ENCODE measurements at regions not wholly inside any gene's neighbourhood (a gene's known extent, or its start where the extent isn't known, plus 50 kb on each side); places are given as distances from the start of the nearest gene placed in this dataset.

DNA sequence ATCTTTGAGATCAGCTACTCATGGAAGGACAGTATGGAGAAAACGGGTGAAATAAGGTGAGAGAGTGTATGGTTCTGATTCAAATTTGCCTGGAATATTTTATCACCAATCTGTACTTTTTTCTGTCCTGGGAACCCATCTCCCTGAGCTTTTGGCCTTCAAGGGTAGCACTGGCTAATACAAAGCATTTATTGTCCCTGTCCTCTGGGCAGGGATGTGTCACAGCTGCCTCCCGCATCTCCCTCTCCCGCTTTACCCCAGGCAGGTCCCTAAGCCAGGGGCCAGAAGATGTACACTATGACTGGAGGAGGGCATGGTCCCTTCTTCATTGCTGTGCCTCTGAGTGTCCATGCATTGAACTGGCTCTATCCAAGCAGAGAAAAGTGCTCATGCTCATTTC lies 201.7 kb upstream of the CHRNA7 start:
- no peak for DNase-seq (ENCODE audit: insufficient read length, low spot score)
- no peak for FAIRE-seq
- no peak for TF ChIP-seq POLR2A (IDR thresholded peaks at IDR 0.05; ENCODE audit: low read depth, low read length)

DNA sequence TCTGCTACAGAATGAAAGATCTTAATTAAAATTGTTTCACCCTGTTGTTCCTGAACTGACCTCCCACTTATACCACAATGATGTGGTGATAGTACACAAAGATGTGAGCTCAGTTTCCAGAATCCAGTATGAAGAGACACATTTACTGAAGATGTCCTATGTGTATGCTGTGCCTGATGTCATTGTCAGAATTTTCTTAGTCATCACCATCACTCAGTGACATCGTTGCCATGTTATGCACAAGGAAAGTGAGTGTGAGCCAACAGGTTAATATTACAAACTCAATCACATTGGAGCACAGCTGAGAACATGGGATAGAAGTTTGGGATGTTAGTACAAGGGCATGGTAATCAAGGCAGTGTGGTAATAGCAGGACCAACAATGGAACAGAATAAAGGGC lies 199.7 kb upstream of the CHRNA7 start:
- FAIRE-seq (no peak), DNase-seq (ENCODE audit: insufficient read length, low spot score) (no peak)
- no peak for TF ChIP-seq POLR2A (IDR thresholded peaks at IDR 0.05; ENCODE audit: low read depth, low read length)

DNA sequence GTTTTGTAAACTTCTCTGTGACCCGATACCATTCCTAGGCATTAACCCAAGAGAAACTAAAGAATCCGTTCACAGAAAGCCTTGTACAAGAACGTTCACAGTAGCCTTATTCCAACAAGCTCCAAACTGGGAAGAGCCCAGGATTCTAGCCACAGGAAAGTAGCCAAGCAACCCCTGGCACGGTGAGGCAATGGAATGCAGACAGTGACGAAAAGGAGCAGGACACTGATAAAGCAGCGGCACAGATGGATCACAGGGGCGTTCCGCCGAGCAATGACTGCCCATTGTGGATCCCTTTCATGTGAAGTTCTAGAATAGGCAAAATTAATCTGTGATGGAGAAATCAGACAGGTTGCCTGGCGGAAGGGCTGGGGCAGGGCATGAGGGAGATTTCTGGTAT lies 198.7 kb upstream of the CHRNA7 start:
- no peak for TF ChIP-seq POLR2A (IDR thresholded peaks at IDR 0.05; ENCODE audit: low read depth, low read length)
- DNase-seq (ENCODE audit: insufficient read length, low spot score) (no peak), FAIRE-seq (no peak)

DNA sequence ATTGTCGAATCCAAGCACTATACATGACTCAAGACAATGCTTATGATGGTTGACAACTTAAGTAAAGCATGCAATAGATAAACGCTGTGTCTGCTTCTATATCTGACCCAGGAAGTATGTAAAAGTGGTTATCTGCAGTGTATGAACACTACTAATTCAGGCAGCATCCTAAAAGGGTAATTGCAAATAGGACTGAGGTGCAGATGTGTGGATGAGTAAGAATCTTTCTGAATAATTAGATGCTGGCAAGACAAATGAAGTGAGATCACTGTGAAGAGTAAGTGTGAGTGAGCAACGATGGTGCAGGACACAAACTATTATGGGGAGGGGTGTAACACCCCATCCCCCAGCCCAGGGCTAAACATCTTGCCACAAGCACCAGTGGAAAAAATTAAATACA lies 195.7 kb upstream of the CHRNA7 start:
- DNase-seq (ENCODE audit: insufficient read length, low spot score) (no peak), FAIRE-seq (no peak)

DNA sequence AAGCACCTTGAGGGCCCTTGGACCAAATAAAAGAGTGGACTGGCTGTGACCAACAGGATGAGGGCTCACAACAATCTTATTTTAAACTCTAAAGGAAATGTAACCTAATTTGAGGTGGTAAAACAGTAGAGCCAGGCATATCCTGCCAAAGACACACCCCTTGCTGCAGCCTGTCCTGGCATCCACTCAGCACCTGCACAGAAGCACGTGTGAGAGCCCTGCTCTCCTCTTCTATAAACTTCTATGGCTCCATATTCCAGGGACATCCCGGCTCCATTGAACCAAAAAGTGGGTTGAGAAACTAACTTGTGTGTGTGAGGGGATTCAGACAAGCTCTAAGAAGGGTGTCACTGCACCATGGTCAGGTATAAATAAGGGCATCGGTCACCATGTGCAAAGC lies 190.9 kb upstream of the CHRNA7 start:
- no peak for TF ChIP-seq POLR2A (IDR thresholded peaks at IDR 0.05; ENCODE audit: low read depth, low read length)
- FAIRE-seq, result no peak
- DNase-seq (ENCODE audit: insufficient read length, low spot score), result no peak

More for the DNA sequence above, 195.7 kb upstream of the CHRNA7 start:
- no peak for TF ChIP-seq POLR2A (IDR thresholded peaks at IDR 0.05; ENCODE audit: low read depth, low read length)

DNA sequence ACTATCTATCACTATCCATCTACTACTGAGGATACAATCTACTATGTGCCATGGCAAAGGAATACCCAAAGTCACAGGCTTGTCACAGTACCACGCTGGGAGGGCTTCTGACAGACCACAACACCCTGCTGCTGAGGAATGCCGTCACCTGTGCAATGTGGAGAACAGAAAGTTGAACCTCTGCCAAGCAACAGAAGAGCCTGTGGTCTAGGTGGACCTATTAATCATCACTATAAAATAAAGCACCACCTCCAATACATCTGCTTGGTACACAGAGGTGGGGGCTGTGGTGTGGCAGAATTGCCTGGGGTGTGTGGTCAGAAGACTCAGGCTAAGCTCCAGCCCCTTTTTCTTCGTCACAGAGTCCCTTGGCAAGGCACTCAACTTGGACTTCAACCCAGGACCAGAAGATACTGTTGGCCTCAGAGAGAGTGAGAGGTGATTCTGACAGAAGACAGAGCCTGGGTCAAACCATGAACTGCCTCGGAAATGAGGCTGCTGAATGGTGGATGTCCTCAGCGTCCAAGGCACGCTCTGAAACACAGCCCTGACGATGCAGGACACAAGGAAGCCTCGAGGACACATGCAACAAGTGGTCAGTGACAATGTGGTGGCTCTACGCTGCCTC lies 189.4 kb upstream of the CHRNA7 start:
- FAIRE-seq, result no peak
- TF ChIP-seq POLR2A (IDR thresholded peaks at IDR 0.05; ENCODE audit: low read depth, low read length), result no peak
- no peak for DNase-seq (ENCODE audit: insufficient read length, low spot score)

DNA sequence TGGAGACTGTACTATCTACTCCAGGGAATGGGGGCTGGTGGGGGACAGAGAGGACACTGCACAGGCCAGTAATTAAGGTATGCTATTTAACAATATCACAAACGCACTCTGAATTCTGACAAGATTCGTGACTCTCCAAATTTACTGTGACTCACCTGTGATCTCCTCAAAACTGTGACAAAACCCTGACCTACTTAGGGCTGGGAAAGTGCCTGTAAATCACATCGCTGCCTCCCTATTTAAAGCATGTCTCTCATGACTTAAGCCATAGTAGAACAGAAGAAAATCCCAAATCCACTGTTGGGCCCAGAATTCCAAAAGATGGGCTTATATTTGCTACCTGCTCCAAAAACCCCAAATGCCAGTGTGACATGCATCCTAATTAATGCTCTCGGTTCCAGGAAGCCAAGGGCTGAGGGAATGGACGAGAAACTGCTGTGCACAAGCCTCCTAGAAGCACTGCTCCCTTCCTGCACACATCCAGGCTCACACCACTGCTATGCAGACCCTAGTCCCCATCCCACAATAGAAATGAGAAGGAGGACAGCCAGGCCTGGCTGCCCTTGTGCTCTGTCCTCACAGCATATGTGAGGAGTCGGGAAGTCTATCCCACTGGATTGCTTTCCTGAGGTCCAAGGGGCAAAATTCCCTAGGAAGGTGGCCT lies 187.7 kb upstream of the CHRNA7 start:
- DNase-seq (ENCODE audit: insufficient read length, low spot score) (no peak), FAIRE-seq (no peak)
- TF ChIP-seq POLR2A (IDR thresholded peaks at IDR 0.05; ENCODE audit: low read depth, low read length), result no peak

DNA sequence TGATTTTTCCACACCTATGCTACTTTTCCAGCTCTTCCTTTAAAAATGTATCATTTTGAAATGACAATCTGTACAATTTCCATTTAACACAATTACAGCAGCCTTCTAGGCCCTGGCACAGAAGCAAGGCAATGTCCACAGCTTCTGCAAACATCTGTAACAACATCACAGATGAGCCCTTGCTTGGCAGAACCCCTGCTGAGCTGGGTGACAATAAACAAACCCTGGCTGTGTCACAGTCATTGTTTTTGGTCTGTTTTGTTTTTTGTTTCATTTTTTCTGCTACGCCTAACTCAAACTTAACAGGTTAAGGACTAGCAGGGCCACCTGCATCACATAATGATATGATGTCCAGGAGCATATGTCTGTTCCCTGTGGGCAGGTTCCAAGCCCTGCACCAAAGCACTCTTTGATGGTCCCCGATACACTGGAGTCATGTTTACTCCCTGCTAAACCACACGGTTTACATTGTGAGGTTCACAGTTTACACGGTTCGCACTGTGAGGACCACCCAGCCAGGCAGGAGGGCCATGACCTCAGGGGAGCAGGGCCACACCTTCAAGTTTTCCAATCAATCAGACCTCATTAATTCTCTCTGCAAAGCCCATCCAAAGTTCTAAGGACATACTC lies 186.8 kb upstream of the CHRNA7 start:
- no peak for TF ChIP-seq POLR2A (IDR thresholded peaks at IDR 0.05; ENCODE audit: low read depth, low read length)
- no peak for DNase-seq (ENCODE audit: insufficient read length, low spot score)
- FAIRE-seq, result no peak

DNA sequence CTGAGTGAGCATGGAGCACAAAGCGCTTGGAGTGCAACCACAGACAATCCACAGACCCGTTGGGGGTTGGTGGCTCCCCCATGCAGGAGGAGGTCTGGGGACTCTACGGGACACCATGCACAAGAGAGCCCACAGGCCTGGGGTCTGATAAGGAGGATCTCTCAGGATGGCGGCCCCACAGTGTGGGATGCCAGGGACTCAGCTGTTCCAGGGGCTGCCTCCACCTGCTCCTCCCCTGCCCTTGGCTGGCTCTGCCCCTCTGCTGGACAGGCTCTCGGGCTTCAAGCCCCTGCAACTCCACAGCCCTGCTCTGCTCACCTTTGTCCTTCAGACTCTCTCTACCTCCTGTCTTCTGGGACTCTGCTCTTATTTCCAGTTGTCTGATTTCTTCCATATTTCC lies 184.5 kb upstream of the CHRNA7 start:
- FAIRE-seq (no peak), DNase-seq (ENCODE audit: insufficient read length, low spot score) (no peak)
- no peak for TF ChIP-seq POLR2A (IDR thresholded peaks at IDR 0.05; ENCODE audit: low read depth, low read length)

DNA sequence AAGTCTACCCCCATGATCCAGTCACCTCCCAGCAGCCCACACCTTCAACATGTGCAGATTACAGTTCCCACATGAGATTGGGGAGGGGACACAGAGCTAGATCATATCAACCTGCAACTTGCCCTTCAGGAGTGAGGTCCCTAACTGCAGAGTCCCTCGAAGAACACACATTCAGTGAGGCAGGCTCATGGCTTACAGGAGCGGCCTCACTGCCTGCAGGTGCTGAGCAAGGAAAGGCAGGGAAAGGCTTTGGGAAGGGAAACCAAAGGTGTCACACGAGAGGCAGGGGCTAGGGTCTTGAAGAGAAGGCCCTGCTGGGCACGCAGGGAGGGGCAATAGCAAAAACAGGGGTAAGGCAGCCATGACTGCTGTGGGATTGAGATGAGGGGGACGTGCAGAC lies 182.4 kb upstream of the CHRNA7 start:
- TF ChIP-seq POLR2A (IDR thresholded peaks at IDR 0.05; ENCODE audit: low read depth, low read length), result no peak
- DNase-seq (ENCODE audit: insufficient read length, low spot score), result no peak
- no peak for FAIRE-seq

DNA sequence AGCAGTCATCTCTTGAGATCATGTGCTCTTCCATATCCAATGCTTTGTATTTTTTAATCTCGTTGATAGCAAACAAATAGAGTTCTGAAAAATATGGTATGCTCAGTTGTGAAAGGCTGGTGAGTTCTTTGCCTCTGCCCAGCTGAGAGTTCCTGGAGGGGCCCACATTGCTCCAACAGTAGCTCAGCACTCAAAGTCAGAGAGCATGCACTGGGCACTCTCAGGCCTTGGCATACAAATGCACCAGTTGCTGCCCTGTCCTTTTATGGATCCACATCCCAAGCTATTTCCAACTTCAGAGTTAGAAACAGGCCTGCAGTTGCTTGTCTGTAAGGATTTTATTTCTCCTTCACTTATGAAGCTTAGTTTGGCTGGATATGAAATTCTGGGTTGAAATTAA lies 181.7 kb upstream of the CHRNA7 start:
- DNase-seq (ENCODE audit: insufficient read length, low spot score) (no peak), FAIRE-seq (no peak)
- TF ChIP-seq POLR2A (IDR thresholded peaks at IDR 0.05; ENCODE audit: low read depth, low read length), result no peak

DNA sequence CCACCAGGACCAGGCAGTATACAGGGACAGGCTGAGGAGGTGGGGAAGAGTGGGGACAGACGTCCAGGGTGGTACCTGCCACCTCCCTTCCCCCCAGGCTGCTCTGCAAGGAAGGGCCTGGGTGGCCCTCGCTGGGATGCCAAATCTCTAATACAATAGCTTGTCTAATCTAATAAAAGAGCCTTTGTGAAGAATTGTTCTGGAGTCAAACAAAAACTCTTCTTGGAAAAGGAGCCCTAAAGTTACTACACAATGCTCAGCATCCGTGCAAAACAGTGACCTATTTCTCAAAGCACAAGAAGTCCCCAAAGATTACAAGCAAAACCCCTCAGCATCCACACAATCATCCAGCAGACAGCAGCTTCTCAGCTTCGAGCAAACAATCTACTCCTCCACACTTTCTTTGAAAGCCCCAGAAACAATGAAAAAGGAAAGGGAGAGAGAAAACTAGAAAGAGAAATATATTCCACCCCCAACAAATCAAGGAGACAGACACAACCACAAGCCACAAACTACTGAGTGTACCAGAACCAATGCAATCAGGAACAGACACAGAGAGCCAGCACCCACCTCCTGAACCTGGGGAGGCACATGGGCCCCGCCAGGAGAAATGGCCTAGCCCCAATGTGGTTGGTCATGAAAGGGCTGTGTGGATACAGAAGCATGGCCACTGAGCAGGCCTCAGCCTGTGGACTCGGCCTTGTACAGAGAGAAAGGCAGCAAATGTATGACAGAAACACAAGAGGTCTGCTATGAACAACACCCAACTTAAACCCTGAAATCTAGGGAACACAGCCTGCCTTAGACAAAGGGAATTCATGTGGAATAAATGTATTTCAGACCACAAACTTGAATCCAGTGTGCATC lies 177.1 kb upstream of the CHRNA7 start:
- DNase-seq (ENCODE audit: insufficient read length, low spot score) (no peak), FAIRE-seq (no peak)
- no peak for TF ChIP-seq POLR2A (IDR thresholded peaks at IDR 0.05; ENCODE audit: low read depth, low read length)

DNA sequence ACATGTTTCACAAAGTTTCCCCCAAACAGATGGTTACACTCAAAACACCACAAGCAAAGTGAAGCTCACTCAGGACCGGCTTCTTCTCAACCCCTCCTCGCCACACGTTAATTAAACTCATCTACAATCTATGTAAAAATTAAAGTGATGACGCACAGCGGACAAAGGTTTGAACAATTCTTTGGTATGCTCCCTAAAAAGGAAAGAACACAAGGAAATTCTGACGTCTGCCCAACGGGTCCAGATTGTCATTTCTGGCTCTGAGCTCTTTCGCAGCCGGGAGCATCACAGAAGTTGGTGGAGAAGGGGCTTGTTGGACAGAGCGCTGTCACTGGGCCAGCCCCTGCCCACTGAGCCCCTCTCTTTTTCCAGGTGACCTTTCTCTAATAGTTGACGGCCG lies 173.7 kb upstream of the CHRNA7 start:
- no peak for TF ChIP-seq POLR2A (IDR thresholded peaks at IDR 0.05; ENCODE audit: low read depth, low read length)
- DNase-seq (ENCODE audit: insufficient read length, low spot score) (no peak), FAIRE-seq (no peak)

DNA sequence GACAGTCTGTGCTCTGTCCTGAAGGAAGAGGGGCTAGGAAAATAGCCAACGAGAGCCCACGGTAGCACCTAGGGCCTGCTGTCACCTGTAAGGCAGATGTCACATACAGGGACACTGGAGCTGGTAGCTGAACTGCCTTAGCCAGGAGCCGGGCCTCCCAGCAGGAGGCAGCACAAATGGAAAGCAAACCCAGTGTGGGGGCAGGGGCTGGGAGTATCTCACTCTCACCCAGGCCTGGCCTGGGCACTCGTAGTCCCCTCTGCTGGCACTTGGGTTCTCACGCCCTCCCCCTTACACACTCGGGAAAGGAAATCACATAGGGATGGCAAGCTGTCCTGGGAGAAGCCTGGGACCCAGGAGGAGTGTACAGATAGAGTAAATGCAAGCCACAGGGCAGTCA lies 173.1 kb upstream of the CHRNA7 start:
- FAIRE-seq, result no peak
- no peak for DNase-seq (ENCODE audit: insufficient read length, low spot score)

More for the DNA sequence above, 173.1 kb upstream of the CHRNA7 start:
- TF ChIP-seq POLR2A (IDR thresholded peaks at IDR 0.05; ENCODE audit: low read depth, low read length), result no peak
